NCI-H1694 (cell line): ENCODE measurements at regions not wholly inside any gene's neighbourhood (a gene's known extent, or its start where the extent isn't known, plus 50 kb on each side); places are given as distances from the start of the nearest gene placed in this dataset.
"Not testable (repeated sequence)": the region's sequence is repeated elsewhere in the genome, so short reads cannot be mapped to it uniquely, and the experiment has no call there.

Source experiments
- DNase-seq: peaks from one replicate; lab custom pipeline; 2025; lab: John Stamatoyannopoulos, UW

DNA sequence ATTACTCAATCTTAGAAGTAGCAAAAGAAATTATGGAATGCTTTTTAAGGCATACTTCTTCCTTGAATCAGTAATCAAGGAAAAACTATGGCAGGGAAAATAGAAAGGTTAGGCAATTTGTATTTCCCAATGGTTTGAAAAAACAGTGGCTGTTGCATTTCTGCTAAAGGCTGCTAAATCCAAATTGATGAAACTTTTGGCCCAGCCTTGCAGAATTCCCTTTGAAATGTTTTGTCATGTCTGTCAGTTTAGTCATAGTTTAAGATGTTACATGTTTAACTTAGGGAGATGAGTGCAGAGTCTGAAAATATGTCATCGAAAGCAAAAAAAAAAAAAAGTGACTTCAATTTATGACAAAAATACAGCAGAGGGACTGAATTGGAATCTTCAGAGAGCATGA, 878.9 kb upstream of the WWC1 start:
- no peak for DNase-seq

DNA sequence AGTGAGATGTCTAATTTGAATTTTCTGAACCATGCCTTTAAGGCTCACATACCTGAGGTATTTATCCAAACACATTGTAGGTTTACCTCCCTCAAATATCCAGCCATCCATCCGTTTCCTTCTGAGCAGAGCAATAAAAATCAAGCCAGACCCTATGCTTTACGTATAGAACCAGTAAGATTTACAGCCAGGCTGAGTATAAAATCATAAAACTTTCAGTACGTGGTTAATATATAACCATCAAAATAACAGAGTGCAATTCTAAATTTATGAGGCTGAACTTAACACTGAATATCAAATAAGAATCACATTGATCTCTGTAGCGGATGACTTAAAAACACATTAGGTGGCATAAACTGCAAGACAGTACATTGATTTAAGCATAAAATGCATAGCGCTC, 877.9 kb upstream of the WWC1 start:
- DNase-seq, result no peak

- no peak for DNase-seq
Observed at GRCh38 chr5:167414611-167415010, 876.8 kb upstream of the WWC1 start.

DNA sequence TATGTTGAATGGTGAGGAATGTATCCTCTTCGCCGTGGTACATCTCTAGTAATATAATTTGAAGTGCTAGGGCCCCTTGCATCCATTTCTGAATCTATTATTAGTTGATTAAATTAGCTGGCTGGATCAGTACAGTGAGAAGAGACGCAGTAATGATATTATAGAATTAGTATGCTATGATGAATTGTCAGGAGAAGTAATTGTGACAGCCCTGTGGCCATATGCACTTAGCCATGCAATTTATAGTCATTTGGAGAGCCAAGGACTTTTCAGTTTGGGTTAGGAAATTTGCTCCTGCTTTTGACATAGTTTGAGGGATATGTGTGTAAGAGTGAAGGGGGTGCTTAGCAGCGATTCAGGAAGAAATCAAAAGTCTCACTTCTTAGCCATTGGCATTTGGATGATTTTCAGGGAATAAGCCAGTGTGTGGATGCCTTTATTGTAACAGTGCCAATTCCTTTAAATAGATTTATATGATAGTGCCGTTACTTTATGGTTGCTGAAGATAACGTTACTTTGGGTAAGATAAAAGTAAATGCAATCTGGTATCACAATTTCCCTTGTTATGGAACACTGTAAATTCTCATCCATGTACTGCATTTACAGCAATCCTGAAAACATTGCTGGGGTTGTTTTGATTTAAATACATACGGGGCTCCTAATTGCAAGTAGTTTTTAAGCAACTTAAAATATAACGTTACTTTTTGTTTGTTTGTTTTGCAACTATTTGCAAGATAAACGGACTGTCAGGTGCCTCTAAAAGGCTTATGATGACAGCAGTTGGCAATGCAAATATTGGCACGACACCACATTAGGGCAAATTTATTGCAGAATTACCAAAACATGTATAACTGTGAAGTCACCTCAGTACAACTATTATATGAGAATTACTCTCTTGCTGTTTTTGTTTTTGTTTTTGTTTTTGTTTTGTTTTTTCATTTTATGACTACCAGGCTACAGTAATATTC, 875.4 kb upstream of the WWC1 start:
- DNase-seq, result no peak

- no peak for DNase-seq
Observed at GRCh38 chr5:167417662-167418061, 873.8 kb upstream of the WWC1 start.

- no peak for DNase-seq
Observed at GRCh38 chr5:167425161-167425560, 866.3 kb upstream of the WWC1 start.

- no peak for DNase-seq
Observed at GRCh38 chr5:167426501-167426900, 864.9 kb upstream of the WWC1 start.

DNA sequence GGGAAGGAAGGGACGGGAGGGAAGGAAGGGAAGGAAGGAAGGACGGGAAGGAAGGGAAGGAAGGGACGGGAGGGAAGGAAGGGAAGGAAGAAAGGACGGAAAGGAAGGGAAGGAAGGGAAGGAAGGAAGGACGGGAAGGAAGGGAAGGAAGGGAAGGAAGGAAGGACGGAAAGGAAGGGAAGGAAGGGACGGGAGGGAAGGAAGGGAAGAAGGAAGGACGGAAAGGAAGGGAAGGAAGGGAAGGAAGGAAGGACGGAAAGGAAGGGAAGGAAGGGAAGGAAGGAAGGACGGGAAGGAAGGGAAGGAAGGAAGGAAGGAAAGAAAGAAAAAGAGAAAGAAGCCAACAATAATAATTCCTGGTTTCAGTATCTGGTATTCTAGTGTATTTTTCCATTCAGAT, 863.8 kb upstream of the WWC1 start:
- not testable (repeated sequence) for DNase-seq

- no peak for DNase-seq
Observed at GRCh38 chr5:167440846-167441245, 850.6 kb upstream of the WWC1 start.

DNA sequence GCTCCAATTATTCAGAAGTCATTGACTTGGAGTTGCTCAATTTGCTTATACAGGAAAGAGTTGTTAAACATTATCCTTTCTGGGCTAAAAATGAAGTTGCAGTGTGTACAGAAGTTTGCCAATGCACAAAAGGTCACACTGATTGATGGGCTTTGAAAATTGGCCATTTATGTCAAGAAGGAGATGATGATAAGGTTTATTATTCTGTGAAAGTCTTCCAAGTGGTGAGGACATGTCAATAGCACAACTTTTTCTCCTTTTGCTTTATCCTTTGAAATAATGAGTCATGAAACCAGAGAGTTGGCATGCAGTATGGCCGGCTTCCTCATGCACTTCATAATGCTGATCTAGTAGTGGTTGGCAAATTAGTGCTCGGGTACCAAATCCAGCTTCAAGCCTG, 848.5 kb upstream of the WWC1 start:
- DNase-seq, result no peak

DNA sequence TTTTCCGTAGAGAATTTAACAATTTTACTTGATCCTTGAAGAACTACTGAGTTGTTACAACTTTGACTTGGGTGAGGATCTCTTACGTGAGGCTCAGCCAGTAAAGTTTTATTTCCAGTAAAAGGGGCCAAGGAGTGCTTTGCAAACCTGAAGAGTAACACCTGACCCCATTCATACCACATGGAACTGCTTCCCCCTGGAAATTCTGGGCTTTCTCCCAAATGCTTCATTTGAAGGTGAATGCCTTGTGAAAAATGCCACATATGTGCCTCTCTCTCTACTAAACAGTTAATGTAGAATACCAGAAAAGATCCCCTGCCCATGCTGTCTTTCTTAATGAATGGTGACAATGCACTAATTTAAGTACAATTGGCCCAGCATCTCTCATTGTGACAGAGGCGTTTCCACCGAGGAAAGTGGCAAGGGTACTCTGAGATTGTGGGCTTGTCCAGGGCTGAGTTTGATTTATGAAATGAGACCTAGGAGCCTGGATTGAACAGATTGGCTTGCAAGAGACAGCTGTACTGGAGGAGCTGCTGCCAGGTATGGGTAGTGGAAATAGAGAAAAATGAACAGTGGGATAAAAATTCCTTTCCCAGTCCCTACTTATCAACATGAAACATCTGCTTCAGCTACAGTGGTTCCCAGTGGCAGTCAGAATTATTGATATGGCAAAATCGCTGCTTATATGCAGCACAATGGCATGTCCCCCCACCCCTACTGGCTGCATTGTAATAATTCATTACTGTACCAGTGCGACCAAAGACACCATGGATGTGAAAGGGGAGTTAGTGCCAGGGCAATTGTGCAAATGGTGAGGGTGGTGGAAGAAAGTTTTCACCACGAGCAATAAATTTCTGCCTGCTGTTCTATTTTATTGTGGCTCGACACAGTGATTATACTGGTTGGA, 843.7 kb upstream of the WWC1 start:
- DNase-seq, result peak; percentile 38

DNA sequence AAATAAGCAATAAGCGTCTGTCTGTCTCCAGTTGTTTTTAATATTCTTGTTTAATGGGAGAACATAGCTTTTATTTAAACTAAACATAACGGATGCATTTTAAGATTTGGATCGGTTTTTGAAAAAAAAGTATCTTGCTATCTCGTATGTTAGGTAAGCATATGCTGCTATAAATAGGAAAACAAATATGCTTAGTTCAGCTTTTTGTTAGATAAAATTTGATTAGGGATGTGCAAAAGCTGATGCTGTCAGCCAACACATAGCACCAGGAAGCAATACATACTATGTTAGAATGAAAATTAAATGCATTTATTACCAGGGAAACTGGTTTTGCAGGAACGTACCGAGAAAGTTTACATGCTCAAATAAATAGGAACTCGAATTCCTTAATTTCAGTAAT, 843.1 kb upstream of the WWC1 start:
- DNase-seq, result no peak

DNA sequence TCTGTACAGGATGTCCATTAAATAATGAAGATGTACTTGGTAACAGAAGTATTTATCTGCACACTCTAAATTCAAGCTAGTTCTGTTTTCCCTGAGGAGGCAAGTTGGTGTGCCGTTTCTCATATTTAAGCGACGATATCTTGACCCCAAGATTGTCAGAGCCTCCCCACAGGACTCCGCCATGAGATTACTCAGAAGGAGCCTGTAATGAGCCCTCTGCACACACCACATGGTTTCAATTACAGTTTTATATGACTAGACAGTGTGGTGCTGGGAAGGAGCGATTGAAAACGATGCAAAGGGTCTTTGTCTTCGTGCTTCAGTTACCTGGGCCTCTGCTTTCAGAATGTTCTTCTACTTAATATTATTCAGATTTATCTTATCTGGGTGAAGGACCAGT, 840.4 kb upstream of the WWC1 start:
- DNase-seq, result no peak

DNA sequence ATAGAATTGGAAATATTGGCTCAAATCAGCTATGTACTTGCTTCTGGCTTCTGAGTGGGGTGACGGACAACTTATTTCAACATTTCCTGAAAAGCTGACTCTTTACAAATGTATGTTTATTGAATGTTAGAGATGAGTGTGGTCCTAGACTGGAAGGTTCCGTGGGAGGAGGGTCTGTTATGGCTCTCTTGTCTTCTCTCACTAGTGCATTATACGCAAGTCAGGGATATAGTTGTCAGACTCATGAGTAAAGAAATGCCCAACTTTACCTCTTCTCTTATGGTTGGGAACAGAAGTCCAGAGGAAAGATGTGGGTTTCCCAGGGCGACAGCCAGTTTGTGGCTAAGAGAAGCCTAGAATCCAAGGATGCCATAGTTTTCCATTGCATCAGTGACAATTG, 839.3 kb upstream of the WWC1 start:
- DNase-seq, result no peak

- DNase-seq, result no peak
Observed at GRCh38 chr5:167453246-167454030, 838.0 kb upstream of the WWC1 start.

- no peak for DNase-seq
Observed at GRCh38 chr5:167458412-167458811, 833.0 kb upstream of the WWC1 start.

GRCh38 chr5:167460449-167461020, 830.9 kb upstream of the WWC1 start:
- no peak for DNase-seq

- no peak for DNase-seq
Observed at GRCh38 chr5:167463939-167464338, 827.5 kb upstream of the WWC1 start.

DNA sequence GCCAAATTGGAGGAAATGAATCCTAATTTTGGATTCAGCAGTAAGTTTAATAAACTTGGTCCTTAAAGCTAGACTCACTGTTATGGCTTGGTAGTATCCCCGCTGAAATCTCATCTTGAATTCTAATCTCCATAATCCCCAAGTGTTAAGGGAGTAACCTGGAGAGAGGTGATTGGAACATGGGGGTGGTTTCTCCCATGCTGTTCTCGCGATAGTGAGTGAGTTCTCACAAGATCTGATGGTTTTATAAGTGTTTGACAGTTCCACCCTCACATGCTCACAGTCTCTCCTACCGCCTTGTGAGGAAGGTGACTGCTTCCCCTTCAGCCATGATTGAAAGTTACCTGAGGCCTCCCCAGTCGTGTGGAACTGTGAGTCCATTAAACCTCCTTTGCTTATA, 824.5 kb upstream of the WWC1 start:
- no peak for DNase-seq

- no peak for DNase-seq
Observed at GRCh38 chr5:167472566-167473108, 818.8 kb upstream of the WWC1 start.

- DNase-seq, result no peak
Observed at GRCh38 chr5:167478188-167478587, 813.3 kb upstream of the WWC1 start.
